ENCODE measurements at regions not wholly inside any gene's neighbourhood (a gene's known extent, or its start where the extent isn't known, plus 50 kb on each side); places are given as distances from the start of the nearest gene placed in this dataset.

GRCh38 chr6:147131532-147132128 lies 72.6 kb upstream of the STXBP5 start:
- TF ChIP-seq EZH2 (IDR thresholded peaks at IDR 0.05; ENCODE audit: borderline replicate concordance, low read depth, low read length, severe bottlenecking) = no peak
- no peak for TF ChIP-seq CTCF (IDR thresholded peaks at IDR 0.05; ENCODE audit: borderline replicate concordance, extremely low read depth, low read length, poor library complexity, severe bottlenecking)
